ENCODE measurements at regions not wholly inside any gene's neighbourhood (a gene's known extent, or its start where the extent isn't known, plus 50 kb on each side); places are given as distances from the start of the nearest gene placed in this dataset.

DNA sequence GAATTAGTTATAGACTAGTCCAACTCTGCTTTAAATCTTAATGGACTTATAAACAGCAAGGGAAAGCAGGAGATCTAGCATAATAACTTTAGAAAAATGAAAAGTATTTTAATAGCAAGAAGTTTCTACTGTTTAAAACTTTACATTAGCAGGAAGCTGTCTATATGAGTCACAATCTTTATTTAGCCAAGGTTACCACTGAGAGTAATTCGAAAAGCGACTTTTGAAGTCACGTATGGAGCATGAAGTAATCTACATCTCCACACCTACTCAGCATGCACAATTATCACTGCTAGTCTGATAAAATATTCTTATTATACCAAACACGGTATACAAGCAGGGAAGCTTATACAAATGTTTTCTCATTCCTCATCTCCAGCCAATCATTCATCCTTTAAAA lies 515.4 kb upstream of the SOX11 start:
- ChIA-PET CTCF (ENCODE audit: low intra/inter-chr PET ratio, low total read pairs) (no interaction called here), POLR2A (no interaction called here)
- in situ Hi-C loops (cut with HindIII; ENCODE audit: extremely low pct_ligation_motif_present, low pct_unique_long_range_greater_than_20kb) (no loop called here), intact Hi-C loops (cut with micrococcal nuclease; ENCODE audit: unreplicated experiment) (no loop called here)
- Histone ChIP-seq H3K36me3 (replicated peaks in 1 of 2; ENCODE audit: control insufficient read depth in 1 of 2, insufficient read depth in 2 of 2, low read length in 2 of 2) (no peaks in the 10 kb centered on the region), H3K4me2 (ENCODE audit: low read depth, low read length) (no peak overlapping the region), H3K79me2 (ENCODE audit: insufficient read depth, low read length) (no peaks in the 10 kb centered on the region), H3K27ac (ENCODE audit: extremely low read length, insufficient read depth, low read length) (no peak overlapping the region), H3K4me3 (replicated peaks in 1 of 3; ENCODE audit: insufficient read depth in 1 of 3, low read depth in 2 of 3, low read length in 3 of 3) (no peak overlapping the region), H2AFZ (ENCODE audit: low read length) (no peak overlapping the region), H3K27me3 (ENCODE audit: control insufficient read depth in 1 of 2, insufficient read depth in 2 of 2, low read length in 2 of 2) (no peaks in the 10 kb centered on the region), H3K9me3 (ENCODE audit: low read length) (peaks cover 96% of the 10 kb centered on the region), H3K9ac (ENCODE audit: insufficient read depth, low read depth, low read length) (no peak overlapping the region), H3K4me1 (ENCODE audit: insufficient read depth, low read length) (no peaks in the 10 kb centered on the region), H4K20me1 (ENCODE audit: insufficient read depth, low read length) (no peaks in the 10 kb centered on the region)
- TF ChIP-seq TBX3 (IDR thresholded peaks at IDR 0.05; ENCODE audit: borderline replicate concordance) = no peak
- TF ChIP-seq, protein P1, sequence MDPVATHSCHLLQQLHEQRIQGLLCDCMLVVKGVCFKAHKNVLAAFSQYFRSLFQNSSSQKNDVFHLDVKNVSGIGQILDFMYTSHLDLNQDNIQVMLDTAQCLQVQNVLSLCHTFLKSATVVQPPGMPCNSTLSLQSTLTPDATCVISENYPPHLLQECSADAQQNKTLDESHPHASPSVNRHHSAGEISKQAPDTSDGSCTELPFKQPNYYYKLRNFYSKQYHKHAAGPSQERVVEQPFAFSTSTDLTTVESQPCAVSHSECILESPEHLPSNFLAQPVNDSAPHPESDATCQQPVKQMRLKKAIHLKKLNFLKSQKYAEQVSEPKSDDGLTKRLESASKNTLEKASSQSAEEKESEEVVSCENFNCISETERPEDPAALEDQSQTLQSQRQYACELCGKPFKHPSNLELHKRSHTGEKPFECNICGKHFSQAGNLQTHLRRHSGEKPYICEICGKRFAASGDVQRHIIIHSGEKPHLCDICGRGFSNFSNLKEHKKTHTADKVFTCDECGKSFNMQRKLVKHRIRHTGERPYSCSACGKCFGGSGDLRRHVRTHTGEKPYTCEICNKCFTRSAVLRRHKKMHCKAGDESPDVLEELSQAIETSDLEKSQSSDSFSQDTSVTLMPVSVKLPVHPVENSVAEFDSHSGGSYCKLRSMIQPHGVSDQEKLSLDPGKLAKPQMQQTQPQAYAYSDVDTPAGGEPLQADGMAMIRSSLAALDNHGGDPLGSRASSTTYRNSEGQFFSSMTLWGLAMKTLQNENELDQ (CRISPR knock-in tag; IDR thresholded peaks at IDR 0.05; ENCODE audit: borderline replicate concordance) = no peak
- TF ChIP-seq, protein P2, sequence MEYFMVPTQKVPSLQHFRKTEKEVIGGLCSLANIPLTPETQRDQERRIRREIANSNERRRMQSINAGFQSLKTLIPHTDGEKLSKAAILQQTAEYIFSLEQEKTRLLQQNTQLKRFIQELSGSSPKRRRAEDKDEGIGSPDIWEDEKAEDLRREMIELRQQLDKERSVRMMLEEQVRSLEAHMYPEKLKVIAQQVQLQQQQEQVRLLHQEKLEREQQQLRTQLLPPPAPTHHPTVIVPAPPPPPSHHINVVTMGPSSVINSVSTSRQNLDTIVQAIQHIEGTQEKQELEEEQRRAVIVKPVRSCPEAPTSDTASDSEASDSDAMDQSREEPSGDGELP (IDR thresholded peaks at IDR 0.05; ENCODE audit: borderline replicate concordance, low read depth) = no peak
- FAIRE-seq (no peak), ATAC-seq (no peak), DNase-seq (ENCODE audit: low spot score) (no peak)
- WGBS (ENCODE audit: low lambda C conversion rate) = 23% methylated on average over 4 of the region's 4 CpGs
- no TSS peak for BruUV-seq (replicated peaks)

DNA sequence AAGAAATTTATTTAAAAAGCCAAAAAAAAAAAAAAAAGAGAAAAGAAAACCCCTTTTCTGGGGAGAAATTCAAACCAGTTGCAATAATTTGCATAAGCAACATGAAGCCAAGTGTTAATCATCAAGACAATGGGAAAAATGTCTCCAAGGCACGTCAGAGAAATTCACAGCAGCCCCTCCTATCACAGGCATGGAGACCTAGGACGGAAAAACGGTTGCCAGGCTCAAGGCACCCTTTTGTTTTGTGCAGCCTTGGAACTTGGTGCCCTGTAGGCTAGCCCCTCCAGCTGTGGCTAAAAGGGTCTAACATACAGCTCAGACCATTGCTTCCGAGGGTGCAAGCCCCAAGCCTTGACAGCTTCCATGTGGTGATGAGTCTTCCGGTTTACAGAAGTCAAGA lies 509.2 kb upstream of the SOX11 start:
- BruUV-seq (replicated peaks) = no TSS peak
- ChIA-PET POLR2A (no interaction called here), CTCF (ENCODE audit: low intra/inter-chr PET ratio, low total read pairs) (no interaction called here)
- peaks cover 80% of the 10 kb centered on the region for H3K9me3 ChIP-seq (ENCODE audit: low read length)
- no peak overlapping the region for H3K27ac ChIP-seq (ENCODE audit: extremely low read length, insufficient read depth, low read length)
- no peak overlapping the region for H2AFZ ChIP-seq (ENCODE audit: low read length)
- H3K36me3 ChIP-seq (replicated peaks in 1 of 2; ENCODE audit: control insufficient read depth in 1 of 2, insufficient read depth in 2 of 2, low read length in 2 of 2) = no peaks in the 10 kb centered on the region
- no peak for FAIRE-seq
- no peak overlapping the region for H3K4me3 ChIP-seq (replicated peaks in 1 of 3; ENCODE audit: insufficient read depth in 1 of 3, low read depth in 2 of 3, low read length in 3 of 3)
- in situ Hi-C loops (cut with HindIII; ENCODE audit: extremely low pct_ligation_motif_present, low pct_unique_long_range_greater_than_20kb) = no loop called here
- no peaks in the 10 kb centered on the region for H3K79me2 ChIP-seq (ENCODE audit: insufficient read depth, low read length)
- 19% methylated on average over 5 of the region's 5 CpGs for WGBS (ENCODE audit: low lambda C conversion rate)
- ATAC-seq = no peak
- H3K9ac ChIP-seq (ENCODE audit: insufficient read depth, low read depth, low read length) = no peak overlapping the region
- intact Hi-C loops (cut with micrococcal nuclease; ENCODE audit: unreplicated experiment) = no loop called here
- no peak for DNase-seq (ENCODE audit: low spot score)
- H3K4me2 ChIP-seq (ENCODE audit: low read depth, low read length) = no peak overlapping the region
- no peaks in the 10 kb centered on the region for H3K4me1 ChIP-seq (ENCODE audit: insufficient read depth, low read length)
- H4K20me1 ChIP-seq (ENCODE audit: insufficient read depth, low read length) = no peaks in the 10 kb centered on the region
- no peaks in the 10 kb centered on the region for H3K27me3 ChIP-seq (ENCODE audit: control insufficient read depth in 1 of 2, insufficient read depth in 2 of 2, low read length in 2 of 2)
- no peak for TF ChIP-seq ZNF446 (CRISPR knock-in tag; IDR thresholded peaks at IDR 0.05)
- TF ChIP-seq BHLHE40 (IDR thresholded peaks at IDR 0.05; ENCODE audit: low read length) = no peak
- TF ChIP-seq HMG20A (CRISPR knock-in tag; IDR thresholded peaks at IDR 0.05; ENCODE audit: borderline replicate concordance) = no peak
- TF ChIP-seq, protein P3, sequence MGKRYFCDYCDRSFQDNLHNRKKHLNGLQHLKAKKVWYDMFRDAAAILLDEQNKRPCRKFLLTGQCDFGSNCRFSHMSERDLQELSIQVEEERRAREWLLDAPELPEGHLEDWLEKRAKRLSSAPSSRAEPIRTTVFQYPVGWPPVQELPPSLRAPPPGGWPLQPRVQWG (CRISPR knock-in tag; IDR thresholded peaks at IDR 0.05; ENCODE audit: borderline replicate concordance, low read depth) = no peak
- no peak for TF ChIP-seq MTF1 (CRISPR knock-in tag; IDR thresholded peaks at IDR 0.05)
- no peak for TF ChIP-seq RARG (CRISPR knock-in tag; IDR thresholded peaks at IDR 0.05; ENCODE audit: low read depth)
- TF ChIP-seq GLI4 (CRISPR knock-in tag; IDR thresholded peaks at IDR 0.05; ENCODE audit: borderline replicate concordance) = no peak
- TF ChIP-seq PITX1 (CRISPR knock-in tag; IDR thresholded peaks at IDR 0.05) = no peak
- TF ChIP-seq JUN (CRISPR knock-in tag; IDR thresholded peaks at IDR 0.05) = no peak
- no peak for TF ChIP-seq EEA1 (CRISPR knock-in tag; IDR thresholded peaks at IDR 0.05; ENCODE audit: borderline replicate concordance)
- no peak for TF ChIP-seq ZSCAN30 (CRISPR knock-in tag; IDR thresholded peaks at IDR 0.05)
- TF ChIP-seq, protein P4, sequence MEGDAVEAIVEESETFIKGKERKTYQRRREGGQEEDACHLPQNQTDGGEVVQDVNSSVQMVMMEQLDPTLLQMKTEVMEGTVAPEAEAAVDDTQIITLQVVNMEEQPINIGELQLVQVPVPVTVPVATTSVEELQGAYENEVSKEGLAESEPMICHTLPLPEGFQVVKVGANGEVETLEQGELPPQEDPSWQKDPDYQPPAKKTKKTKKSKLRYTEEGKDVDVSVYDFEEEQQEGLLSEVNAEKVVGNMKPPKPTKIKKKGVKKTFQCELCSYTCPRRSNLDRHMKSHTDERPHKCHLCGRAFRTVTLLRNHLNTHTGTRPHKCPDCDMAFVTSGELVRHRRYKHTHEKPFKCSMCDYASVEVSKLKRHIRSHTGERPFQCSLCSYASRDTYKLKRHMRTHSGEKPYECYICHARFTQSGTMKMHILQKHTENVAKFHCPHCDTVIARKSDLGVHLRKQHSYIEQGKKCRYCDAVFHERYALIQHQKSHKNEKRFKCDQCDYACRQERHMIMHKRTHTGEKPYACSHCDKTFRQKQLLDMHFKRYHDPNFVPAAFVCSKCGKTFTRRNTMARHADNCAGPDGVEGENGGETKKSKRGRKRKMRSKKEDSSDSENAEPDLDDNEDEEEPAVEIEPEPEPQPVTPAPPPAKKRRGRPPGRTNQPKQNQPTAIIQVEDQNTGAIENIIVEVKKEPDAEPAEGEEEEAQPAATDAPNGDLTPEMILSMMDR (CRISPR knock-in tag; IDR thresholded peaks at IDR 0.05) = no peak
- no peak for TF ChIP-seq GPN1 (CRISPR knock-in tag; IDR thresholded peaks at IDR 0.05; ENCODE audit: borderline replicate concordance)
